A549 (cell line): ENCODE measurements at regions not wholly inside any gene's neighbourhood (a gene's known extent, or its start where the extent isn't known, plus 50 kb on each side); places are given as distances from the start of the nearest gene placed in this dataset.

Experiments used
- ATAC-seq, 2 experiments: fragments of 200-7000 bp in 1 of 2; fragments of >200 bp in 1 of 2; cut with Nextera tagmentation in 1 of 2; cut with Tn5 transposase in 1 of 2; 3 replicates each; pipeline versions ENCODE4 v1.8.0 to v1.9.1; 2018 to 2020; ENCODE audit warnings: mild to moderate bottlenecking in 1 of 2, moderate library complexity in 1 of 2
- CTCF ChIA-PET: fragments of 300-600 bp; sonication (Branson Sonifier 250); formaldehyde crosslinking; extraction: SDS; loops from one replicate; lab custom pipeline; 2021; ENCODE audit warnings: antibody characterized with exemption, inconsistent platforms; lab: Yijun Ruan, JAX
- POLR2A ChIA-PET: fragments of 350-600 bp; formaldehyde crosslinking; extraction: SDS; loops from one replicate; lab custom pipeline; 2021; ENCODE audit warnings: antibody characterized with exemption, inconsistent platforms; lab: Yijun Ruan, JAX
- DNase-seq, 2 experiments: peaks; one replicate each; pipeline versions ENCODE4 v3.0.0 to v3.0.0-alpha.2; 2011 to 2016; ENCODE audit warnings: low read depth in 1 of 2, low spot score in 1 of 2
- FAIRE-seq: peaks from 2 replicates; lab custom pipeline; 2011; peaks lifted over from hg19 to GRCh38; lab: Jason Lieb, UNC
- H3K27ac ChIP-seq, 2 experiments: fragments of >200 bp; sonication (Bioruptor Twin); formaldehyde crosslinking; 3 replicates each; pipeline ENCODE4 v1.5.1; 2016 to 2017
- H3K4me1 ChIP-seq: fragments of >200 bp; sonication (Bioruptor Twin); formaldehyde crosslinking; 3 replicates; pipeline ENCODE4 v1.6.1; 2016
- H3K4me2 ChIP-seq: fragments of >200 bp; sonication (Bioruptor Twin); formaldehyde crosslinking; 3 replicates; pipeline ENCODE4 v1.6.1; 2016
- H3K4me3 ChIP-seq: fragments of >200 bp; sonication (Bioruptor Twin); formaldehyde crosslinking; 3 replicates; pipeline ENCODE4 v1.5.1; 2016
- H3K9me3 ChIP-seq: fragments of >200 bp; sonication (Bioruptor Twin); formaldehyde crosslinking; 3 replicates; pipeline ENCODE4 v1.6.1; 2016
- CEBPB ChIP-seq, 2 experiments: fragments of >200 bp in 1 of 2; sonication (Bioruptor Twin) in 1 of 2; formaldehyde crosslinking in 1 of 2; IDR thresholded peaks; 2 replicates each; pipeline ENCODE4 v1.6.1; 2012 to 2016
- CHD2 ChIP-seq: fragments of 150-350 bp; IDR thresholded peaks from 2 replicates; pipeline ENCODE4 v1.6.1; 2014; ENCODE audit warnings: low read length; ENCODE audit not compliant: partially characterized antibody
- CHD4 ChIP-seq: fragments of 200-600 bp; sonication (generic); IDR thresholded peaks from 2 replicates; pipeline ENCODE4 v1.6.1; 2016; ENCODE audit warnings: antibody characterized with exemption, mild to moderate bottlenecking, borderline replicate concordance
- EHMT2 ChIP-seq: fragments of 200-600 bp; sonication (generic); IDR thresholded peaks from 2 replicates; pipeline ENCODE4 v1.6.1; 2016; ENCODE audit warnings: antibody characterized with exemption, low read depth, mild to moderate bottlenecking, moderate library complexity
- FOSB ChIP-seq: fragments of 250-450 bp; sonication (Bioruptor Pico); IDR thresholded peaks from 2 replicates; pipeline ENCODE4 v1.5.0; 2020; ENCODE audit warnings: mild to moderate bottlenecking, moderate library complexity
- HDAC2 ChIP-seq: fragments of 200-600 bp; sonication (generic); IDR thresholded peaks from 2 replicates; pipeline ENCODE4 v1.6.1; 2016
- HEYL ChIP-seq: fragments of 250-450 bp; sonication (Bioruptor Pico); IDR thresholded peaks from 2 replicates; pipeline ENCODE4 v1.8.0; 2021; ENCODE audit warnings: mild to moderate bottlenecking, moderate library complexity
- HOXA7 ChIP-seq: fragments of 250-450 bp; sonication (Bioruptor Pico); IDR thresholded peaks from 2 replicates; pipeline ENCODE4 v1.5.0; 2020; ENCODE audit warnings: mild to moderate bottlenecking, moderate library complexity
- JUN ChIP-seq, 2 experiments: fragments of >200 bp; sonication (Bioruptor Twin); formaldehyde crosslinking; IDR thresholded peaks; 2 replicates in 1 of 2; 3 replicates in 1 of 2; pipeline ENCODE4 v1.6.1; 2016 to 2017
- KDM1A ChIP-seq: fragments of 200-600 bp; sonication (generic); IDR thresholded peaks from 2 replicates; pipeline ENCODE4 v1.6.1; 2016; ENCODE audit warnings: low read depth, mild to moderate bottlenecking
- MYC ChIP-seq: IDR thresholded peaks from 2 replicates; pipeline ENCODE4 v1.6.1; 2012; ENCODE audit warnings: mild to moderate bottlenecking, inconsistent platforms, low read length, improper control_type of control experiment, borderline replicate concordance
- NFE2L2 ChIP-seq: fragments of 150-350 bp; conservative IDR thresholded peaks from 2 replicates; pipeline ENCODE4 v1.6.1; 2014; ENCODE audit warnings: low read length
- NPAS2 ChIP-seq: fragments of 250-450 bp; sonication (Bioruptor Pico); IDR thresholded peaks from 2 replicates; pipeline ENCODE4 v1.8.0; 2022; ENCODE audit warnings: mild to moderate bottlenecking, moderate library complexity, borderline replicate concordance
- POLR2A ChIP-seq: IDR thresholded peaks from 2 replicates; pipeline ENCODE4 v1.6.1; 2012; ENCODE audit warnings: mild to moderate bottlenecking, low read length
- POLR2AphosphoS2 ChIP-seq: conservative IDR thresholded peaks from 2 replicates; pipeline ENCODE4 v1.6.1; 2012; ENCODE audit warnings: low read length, improper control_type of control experiment, inconsistent platforms
- RARB ChIP-seq: fragments of 250-450 bp; sonication (Bioruptor Pico); IDR thresholded peaks from 2 replicates; pipeline ENCODE4 v1.8.0; 2021; ENCODE audit warnings: mild to moderate bottlenecking, moderate library complexity
- SMC3 ChIP-seq: fragments of >200 bp; sonication (Bioruptor Twin); formaldehyde crosslinking; IDR thresholded peaks from 3 replicates; pipeline ENCODE4 v1.6.1; 2018; ENCODE audit warnings: inconsistent platforms
- SREBF2 ChIP-seq: fragments of 450-650 bp; IDR thresholded peaks from 2 replicates; pipeline ENCODE4 v1.6.1; 2014; ENCODE audit warnings: mild to moderate bottlenecking, moderate library complexity
- TP53 ChIP-seq: fragments of 250-450 bp; sonication (Bioruptor Pico); IDR thresholded peaks from 2 replicates; pipeline ENCODE4 v1.5.0; 2021; ENCODE audit warnings: mild to moderate bottlenecking, moderate library complexity
- ZC3H11A ChIP-seq: fragments of 450-650 bp; IDR thresholded peaks from 2 replicates; pipeline ENCODE4 v1.6.1; 2014; ENCODE audit warnings: antibody characterized with exemption, mild to moderate bottlenecking
- ZFP36 ChIP-seq: fragments of 450-650 bp; IDR thresholded peaks from 2 replicates; pipeline ENCODE4 v1.6.1; 2014; ENCODE audit warnings: borderline replicate concordance; ENCODE audit not compliant: partially characterized antibody
- ZSCAN20 ChIP-seq: fragments of 250-450 bp; sonication (Bioruptor Pico); IDR thresholded peaks from 2 replicates; pipeline ENCODE4 v1.8.0; 2022; ENCODE audit warnings: mild to moderate bottlenecking, moderate library complexity
- WGBS: methylation state at CpG from one replicate; pipeline ENCODE4 v1.1.6; 2017; ENCODE audit errors: missing lambda C conversion rate; 5-methylcytosine and 5-hydroxymethylcytosine counted together
- TF ChIP-seq, protein P1 (sequence below): fragments of 250-450 bp; sonication (Bioruptor Pico); IDR thresholded peaks from 2 replicates; pipeline ENCODE4 v1.5.0; 2021; ENCODE audit warnings: mild to moderate bottlenecking, moderate library complexity, borderline replicate concordance
- TF ChIP-seq, protein P2 (sequence below): fragments of 250-450 bp; sonication (Bioruptor Pico); IDR thresholded peaks from 2 replicates; pipeline ENCODE4 v1.5.0; 2020; ENCODE audit warnings: low read depth, mild to moderate bottlenecking, moderate library complexity
- TF ChIP-seq, protein P3 (sequence below): IDR thresholded peaks from 2 replicates; pipeline ENCODE4 v1.6.1; 2012; ENCODE audit warnings: low read depth, borderline replicate concordance

- ChIA-PET POLR2A (no interaction called here), CTCF (interaction anchor here (1.6 to 1.9 kb wide), 2 partner anchors 71 to 214 kb away, joined by 3 to 5 read pairs; no protein-coding TSS in a partner anchor)
- H3K4me2 ChIP-seq: no peak overlapping the region
- TF ChIP-seq POLR2A (no peak), TP53 (CRISPR knock-in tag) (no peak), FOSB (CRISPR knock-in tag) (no peak), SMC3 (no peak), CHD4 (no peak), RARB (CRISPR knock-in tag) (no peak), ZSCAN20 (no peak)
- TF ChIP-seq, protein P1, sequence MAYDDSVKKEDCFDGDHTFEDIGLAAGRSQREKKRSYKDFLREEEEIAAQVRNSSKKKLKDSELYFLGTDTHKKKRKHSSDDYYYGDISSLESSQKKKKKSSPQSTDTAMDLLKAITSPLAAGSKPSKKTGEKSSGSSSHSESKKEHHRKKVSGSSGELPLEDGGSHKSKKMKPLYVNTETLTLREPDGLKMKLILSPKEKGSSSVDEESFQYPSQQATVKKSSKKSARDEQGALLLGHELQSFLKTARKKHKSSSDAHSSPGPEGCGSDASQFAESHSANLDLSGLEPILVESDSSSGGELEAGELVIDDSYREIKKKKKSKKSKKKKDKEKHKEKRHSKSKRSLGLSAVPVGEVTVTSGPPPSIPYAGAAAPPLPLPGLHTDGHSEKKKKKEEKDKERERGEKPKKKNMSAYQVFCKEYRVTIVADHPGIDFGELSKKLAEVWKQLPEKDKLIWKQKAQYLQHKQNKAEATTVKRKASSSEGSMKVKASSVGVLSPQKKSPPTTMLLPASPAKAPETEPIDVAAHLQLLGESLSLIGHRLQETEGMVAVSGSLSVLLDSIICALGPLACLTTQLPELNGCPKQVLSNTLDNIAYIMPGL (CRISPR knock-in tag): no peak
- H3K27ac ChIP-seq: peak overlapping the region; percentile 92 to 93; a peak in 5 of 6 replicates
- ATAC-seq: no peak
- H3K4me1 ChIP-seq: peaks cover 35% of the 10 kb centered on the region
- FAIRE-seq: no peak
- H3K9me3 ChIP-seq: no peaks in the 10 kb centered on the region
- H3K4me3 ChIP-seq: no peak overlapping the region
- 90% methylated on average over 5 of the region's 5 CpGs for WGBS
- no peak for DNase-seq
Measured at GRCh38 chr5:173760461-173761177, 127.5 kb upstream of the CPEB4 start.

- ChIA-PET POLR2A (no interaction called here), CTCF (interaction anchor here (0.9 to 1.9 kb wide), 3 partner anchors 48 to 213 kb away, joined by 3 to 5 read pairs (median 3); no protein-coding TSS in a partner anchor)
- 92% methylated on average over 4 of the region's 4 CpGs for WGBS
- FAIRE-seq (no peak), ATAC-seq (no peak), DNase-seq (no peak)
- TF ChIP-seq MYC (no peak), JUN (IDR thresholded peaks at IDR 0.05) (no peak), POLR2AphosphoS2 (no peak), NPAS2 (no peak), ZFP36 (no peak), RARB (CRISPR knock-in tag) (no peak)
- TF ChIP-seq, protein P2, sequence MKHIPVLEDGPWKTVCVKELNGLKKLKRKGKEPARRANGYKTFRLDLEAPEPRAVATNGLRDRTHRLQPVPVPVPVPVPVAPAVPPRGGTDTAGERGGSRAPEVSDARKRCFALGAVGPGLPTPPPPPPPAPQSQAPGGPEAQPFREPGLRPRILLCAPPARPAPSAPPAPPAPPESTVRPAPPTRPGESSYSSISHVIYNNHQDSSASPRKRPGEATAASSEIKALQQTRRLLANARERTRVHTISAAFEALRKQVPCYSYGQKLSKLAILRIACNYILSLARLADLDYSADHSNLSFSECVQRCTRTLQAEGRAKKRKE (CRISPR knock-in tag): no peak
- Histone ChIP-seq H3K27ac (peak overlapping the region; percentile 92 to 93; a peak in 5 of 6 replicates), H3K9me3 (no peaks in the 10 kb centered on the region), H3K4me1 (peaks cover 40% of the 10 kb centered on the region), H3K4me2 (no peak overlapping the region), H3K4me3 (no peak overlapping the region)
Measured at GRCh38 chr5:173761178-173761513, 127.0 kb upstream of the CPEB4 start.

DNA sequence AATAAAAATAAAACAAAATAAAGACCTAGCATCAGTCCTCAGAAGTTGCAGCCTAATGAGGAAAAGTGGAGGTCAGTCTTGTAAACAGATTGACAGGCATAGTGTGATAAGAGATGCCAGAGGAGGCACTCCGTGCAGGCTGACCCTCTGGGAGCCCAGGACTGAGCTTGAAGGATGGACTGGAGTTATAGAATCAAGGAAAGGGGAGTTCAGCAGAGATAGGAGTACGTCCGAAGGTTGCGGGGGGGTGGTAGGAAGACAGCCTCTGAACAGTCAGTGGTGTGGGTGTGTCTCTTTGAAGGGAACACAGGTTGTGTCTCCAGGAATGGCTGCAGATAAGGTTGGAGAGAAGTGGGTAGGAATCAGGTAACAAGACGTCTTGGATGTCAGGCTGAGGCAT is 126.1 kb upstream of the CPEB4 start:
- ATAC-seq (no peak), FAIRE-seq (no peak), DNase-seq (no peak)
- 94% methylated on average over 5 of the region's 5 CpGs for WGBS
- Histone ChIP-seq H3K27ac (peak overlapping the region; percentile 92 to 93), H3K9me3 (no peaks in the 10 kb centered on the region), H3K4me3 (no peak overlapping the region), H3K4me2 (no peak overlapping the region)
- POLR2A ChIA-PET: no interaction called here
- CTCF ChIA-PET: interaction anchor here (0.9 to 2.8 kb wide), 2 partner anchors 9 to 49 kb away, joined by 3 to 7 read pairs; no protein-coding TSS in a partner anchor
- TF ChIP-seq SREBF2 (no peak), CHD2 (no peak), ZC3H11A (no peak), CEBPB (IDR thresholded peaks at IDR 0.05) (no peak), HDAC2 (no peak), KDM1A (no peak), NFE2L2 (no peak), TP53 (CRISPR knock-in tag) (no peak), POLR2A (no peak), HEYL (no peak), EHMT2 (no peak), HOXA7 (CRISPR knock-in tag) (no peak), POLR2AphosphoS2 (no peak), MYC (no peak)
- TF ChIP-seq, protein P3, sequence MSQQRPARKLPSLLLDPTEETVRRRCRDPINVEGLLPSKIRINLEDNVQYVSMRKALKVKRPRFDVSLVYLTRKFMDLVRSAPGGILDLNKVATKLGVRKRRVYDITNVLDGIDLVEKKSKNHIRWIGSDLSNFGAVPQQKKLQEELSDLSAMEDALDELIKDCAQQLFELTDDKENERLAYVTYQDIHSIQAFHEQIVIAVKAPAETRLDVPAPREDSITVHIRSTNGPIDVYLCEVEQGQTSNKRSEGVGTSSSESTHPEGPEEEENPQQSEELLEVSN: no peak
- TF ChIP-seq, all 56 proteins: peak for 0
- H3K4me1 ChIP-seq: peaks cover 44% of the 10 kb centered on the region
